SK-N-SH treated with all-trans-retinoic acid at 6 μM for 48 hours (cell line): ENCODE measurements at regions not wholly inside any gene's neighbourhood (a gene's known extent, or its start where the extent isn't known, plus 50 kb on each side); places are given as distances from the start of the nearest gene placed in this dataset.

ENCODE experiments used
- ARNTL ChIP-seq: fragments of 450-650 bp; formaldehyde crosslinking; IDR thresholded peaks from 2 replicates; pipeline ENCODE4 v1.5.0; 2020; ENCODE audit warnings: low read depth, mild to moderate bottlenecking, moderate library complexity, borderline replicate concordance
- BACH2 ChIP-seq: fragments of 250-450 bp; sonication (Bioruptor Pico); IDR thresholded peaks from 2 replicates; pipeline ENCODE4 v1.9.0; 2021; ENCODE audit warnings: mild to moderate bottlenecking, borderline replicate concordance
- ISL1 ChIP-seq: fragments of 250-450 bp; sonication (Bioruptor Pico); IDR thresholded peaks from 2 replicates; pipeline ENCODE4 v2.1.2; 2022; ENCODE audit warnings: mild to moderate bottlenecking, moderate library complexity
- SNAI2 ChIP-seq: fragments of 250-450 bp; sonication (Bioruptor Pico); IDR thresholded peaks from 2 replicates; pipeline ENCODE4 v1.5.0; 2020; ENCODE audit warnings: mild to moderate bottlenecking, moderate library complexity
- TCF4 ChIP-seq: fragments of 250-450 bp; sonication (Bioruptor Pico); IDR thresholded peaks from 2 replicates; pipeline ENCODE4 v1.8.0; 2021; ENCODE audit warnings: mild to moderate bottlenecking, moderate library complexity, borderline replicate concordance
- TOX ChIP-seq: fragments of 250-450 bp; sonication (Bioruptor Pico); IDR thresholded peaks from 2 replicates; pipeline ENCODE4 v1.8.0; 2021; ENCODE audit warnings: mild to moderate bottlenecking, moderate library complexity, borderline replicate concordance
- ZC3H10 ChIP-seq: fragments of 250-450 bp; sonication (Bioruptor Pico); IDR thresholded peaks from 2 replicates; pipeline ENCODE4 v1.5.1; 2021; ENCODE audit warnings: mild to moderate bottlenecking, moderate library complexity
- ZFP3 ChIP-seq: fragments of 250-450 bp; sonication (Bioruptor Pico); IDR thresholded peaks from 2 replicates; pipeline ENCODE4 v1.5.0; 2020; ENCODE audit warnings: mild to moderate bottlenecking, moderate library complexity
- ZNF70 ChIP-seq: fragments of 450-650 bp; formaldehyde crosslinking; IDR thresholded peaks from 2 replicates; pipeline ENCODE4 v1.5.0; 2020; ENCODE audit warnings: mild to moderate bottlenecking, moderate library complexity
- TF ChIP-seq, protein P1 (sequence below): fragments of 250-450 bp; sonication (Bioruptor Pico); IDR thresholded peaks from 2 replicates; pipeline ENCODE4 v1.8.0; 2020; ENCODE audit warnings: mild to moderate bottlenecking, moderate library complexity, borderline replicate concordance
- TF ChIP-seq, protein P2 (sequence below): fragments of 250-450 bp; sonication (Bioruptor Pico); IDR thresholded peaks from 2 replicates; pipeline ENCODE4 v1.5.0; 2020; ENCODE audit warnings: mild to moderate bottlenecking, moderate library complexity
- TF ChIP-seq, protein P3 (sequence below): fragments of 250-450 bp; sonication (Bioruptor Pico); IDR thresholded peaks from 2 replicates; pipeline ENCODE4 v1.5.1; 2020; ENCODE audit warnings: low read depth, mild to moderate bottlenecking, moderate library complexity

DNA sequence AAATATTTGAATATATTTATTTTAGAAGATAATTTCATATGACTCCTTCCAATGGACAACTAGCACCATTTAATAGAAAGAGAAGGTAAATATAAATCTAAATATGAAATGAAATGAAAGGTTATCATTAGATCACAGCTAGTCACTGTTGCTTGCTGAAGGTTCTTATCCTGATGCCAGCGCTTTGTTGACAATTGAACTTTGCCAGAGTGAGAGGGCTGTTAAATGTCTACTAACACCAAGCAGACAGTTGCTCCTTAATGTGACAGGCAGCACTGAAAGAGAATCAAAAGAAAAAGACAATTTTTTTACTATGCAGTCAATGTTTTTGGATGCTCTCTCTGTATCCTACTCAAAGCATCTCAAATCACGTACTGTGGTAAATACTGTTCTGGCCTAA lies 152.6 kb upstream of the SEMA6A start:
- TF ChIP-seq ZNF70 (CRISPR knock-in tag): no peak
- TF ChIP-seq, protein P1, sequence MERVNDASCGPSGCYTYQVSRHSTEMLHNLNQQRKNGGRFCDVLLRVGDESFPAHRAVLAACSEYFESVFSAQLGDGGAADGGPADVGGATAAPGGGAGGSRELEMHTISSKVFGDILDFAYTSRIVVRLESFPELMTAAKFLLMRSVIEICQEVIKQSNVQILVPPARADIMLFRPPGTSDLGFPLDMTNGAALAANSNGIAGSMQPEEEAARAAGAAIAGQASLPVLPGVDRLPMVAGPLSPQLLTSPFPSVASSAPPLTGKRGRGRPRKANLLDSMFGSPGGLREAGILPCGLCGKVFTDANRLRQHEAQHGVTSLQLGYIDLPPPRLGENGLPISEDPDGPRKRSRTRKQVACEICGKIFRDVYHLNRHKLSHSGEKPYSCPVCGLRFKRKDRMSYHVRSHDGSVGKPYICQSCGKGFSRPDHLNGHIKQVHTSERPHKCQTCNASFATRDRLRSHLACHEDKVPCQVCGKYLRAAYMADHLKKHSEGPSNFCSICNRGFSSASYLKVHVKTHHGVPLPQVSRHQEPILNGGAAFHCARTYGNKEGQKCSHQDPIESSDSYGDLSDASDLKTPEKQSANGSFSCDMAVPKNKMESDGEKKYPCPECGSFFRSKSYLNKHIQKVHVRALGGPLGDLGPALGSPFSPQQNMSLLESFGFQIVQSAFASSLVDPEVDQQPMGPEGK: no peak
- TF ChIP-seq SNAI2 (CRISPR knock-in tag): no peak
- no peak for TF ChIP-seq ZC3H10 (CRISPR knock-in tag)
- TF ChIP-seq TOX (CRISPR knock-in tag): no peak
- TF ChIP-seq ISL1 (CRISPR knock-in tag): no peak
- no peak for TF ChIP-seq TCF4 (CRISPR knock-in tag)
- TF ChIP-seq, protein P2, sequence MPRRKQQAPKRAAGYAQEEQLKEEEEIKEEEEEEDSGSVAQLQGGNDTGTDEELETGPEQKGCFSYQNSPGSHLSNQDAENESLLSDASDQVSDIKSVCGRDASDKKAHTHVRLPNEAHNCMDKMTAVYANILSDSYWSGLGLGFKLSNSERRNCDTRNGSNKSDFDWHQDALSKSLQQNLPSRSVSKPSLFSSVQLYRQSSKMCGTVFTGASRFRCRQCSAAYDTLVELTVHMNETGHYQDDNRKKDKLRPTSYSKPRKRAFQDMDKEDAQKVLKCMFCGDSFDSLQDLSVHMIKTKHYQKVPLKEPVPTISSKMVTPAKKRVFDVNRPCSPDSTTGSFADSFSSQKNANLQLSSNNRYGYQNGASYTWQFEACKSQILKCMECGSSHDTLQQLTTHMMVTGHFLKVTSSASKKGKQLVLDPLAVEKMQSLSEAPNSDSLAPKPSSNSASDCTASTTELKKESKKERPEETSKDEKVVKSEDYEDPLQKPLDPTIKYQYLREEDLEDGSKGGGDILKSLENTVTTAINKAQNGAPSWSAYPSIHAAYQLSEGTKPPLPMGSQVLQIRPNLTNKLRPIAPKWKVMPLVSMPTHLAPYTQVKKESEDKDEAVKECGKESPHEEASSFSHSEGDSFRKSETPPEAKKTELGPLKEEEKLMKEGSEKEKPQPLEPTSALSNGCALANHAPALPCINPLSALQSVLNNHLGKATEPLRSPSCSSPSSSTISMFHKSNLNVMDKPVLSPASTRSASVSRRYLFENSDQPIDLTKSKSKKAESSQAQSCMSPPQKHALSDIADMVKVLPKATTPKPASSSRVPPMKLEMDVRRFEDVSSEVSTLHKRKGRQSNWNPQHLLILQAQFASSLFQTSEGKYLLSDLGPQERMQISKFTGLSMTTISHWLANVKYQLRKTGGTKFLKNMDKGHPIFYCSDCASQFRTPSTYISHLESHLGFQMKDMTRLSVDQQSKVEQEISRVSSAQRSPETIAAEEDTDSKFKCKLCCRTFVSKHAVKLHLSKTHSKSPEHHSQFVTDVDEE (CRISPR knock-in tag): no peak
- no peak for TF ChIP-seq BACH2 (CRISPR knock-in tag)
- TF ChIP-seq ARNTL (CRISPR knock-in tag): no peak
- no peak for TF ChIP-seq ZFP3 (CRISPR knock-in tag)
- TF ChIP-seq, protein P3, sequence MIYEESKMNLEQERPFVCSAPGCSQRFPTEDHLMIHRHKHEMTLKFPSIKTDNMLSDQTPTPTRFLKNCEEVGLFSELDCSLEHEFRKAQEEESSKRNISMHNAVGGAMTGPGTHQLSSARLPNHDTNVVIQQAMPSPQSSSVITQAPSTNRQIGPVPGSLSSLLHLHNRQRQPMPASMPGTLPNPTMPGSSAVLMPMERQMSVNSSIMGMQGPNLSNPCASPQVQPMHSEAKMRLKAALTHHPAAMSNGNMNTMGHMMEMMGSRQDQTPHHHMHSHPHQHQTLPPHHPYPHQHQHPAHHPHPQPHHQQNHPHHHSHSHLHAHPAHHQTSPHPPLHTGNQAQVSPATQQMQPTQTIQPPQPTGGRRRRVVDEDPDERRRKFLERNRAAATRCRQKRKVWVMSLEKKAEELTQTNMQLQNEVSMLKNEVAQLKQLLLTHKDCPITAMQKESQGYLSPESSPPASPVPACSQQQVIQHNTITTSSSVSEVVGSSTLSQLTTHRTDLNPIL (CRISPR knock-in tag): no peak
